ENCODE measurements at regions not wholly inside any gene's neighbourhood (a gene's known extent, or its start where the extent isn't known, plus 50 kb on each side); places are given as distances from the start of the nearest gene placed in this dataset.

DNA sequence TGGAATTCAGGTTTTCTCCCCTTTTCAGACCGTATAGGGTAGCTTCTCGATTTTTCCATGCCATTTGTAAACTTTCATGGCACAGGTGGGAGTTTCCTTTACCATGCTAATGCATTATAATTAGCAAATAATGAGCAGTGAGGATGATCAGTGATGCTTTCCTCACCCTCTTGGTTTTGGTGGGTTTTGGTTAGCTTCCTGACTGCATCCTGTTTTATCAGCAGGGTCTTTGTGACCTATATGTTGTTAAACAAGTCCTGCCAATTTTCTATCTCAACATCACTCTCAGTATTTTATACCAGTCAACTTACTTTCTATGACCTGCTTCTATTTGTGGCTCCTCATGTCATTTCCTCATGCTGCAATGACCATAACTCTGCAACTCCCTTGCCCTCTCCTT is 1345.1 kb downstream of the NCAM2 start:
- TF ChIP-seq POLR2A (IDR thresholded peaks at IDR 0.05; ENCODE audit: borderline replicate concordance, extremely low read depth, insufficient read depth, insufficient read length) (no peak), ZFX (IDR thresholded peaks at IDR 0.05) (no peak), SP1 (IDR thresholded peaks at IDR 0.05; ENCODE audit: low read depth) (no peak), JUND (IDR thresholded peaks at IDR 0.05) (no peak)
- ChIA-PET RAD21 (ENCODE audit: low non-redundant PET in 1 of 2, low total read pairs in 2 of 2, uncharacterized antibody in 2 of 2, unreplicated experiment in 2 of 2) (no interaction called here), POLR2A (no interaction called here), CTCF (no interaction called here)
- Histone ChIP-seq H3K9me3 (ENCODE audit: control insufficient read depth in 1 of 2, insufficient read depth in 1 of 2, low read depth in 1 of 2, low read length in 2 of 2) (peaks cover 6 to 34% of the 10 kb centered on the region in 2 experiments; a peak in 2 of 4 replicates), H3K9me2 (ENCODE audit: insufficient read depth) (no peaks in the 10 kb centered on the region), H3K27me3 (ENCODE audit: insufficient read depth, low read length) (no peaks in the 10 kb centered on the region), H3K4me1 (ENCODE audit: control insufficient read depth in 1 of 2, insufficient read depth in 2 of 2, low read length in 2 of 2) (no peaks in the 10 kb centered on the region), H3K4me2 (ENCODE audit: low read length) (no peak overlapping the region), H3K36me3 (ENCODE audit: control insufficient read depth in 1 of 2, insufficient read depth in 2 of 2, low read length in 2 of 2) (no peaks in the 10 kb centered on the region), H3K27ac (ENCODE audit: low read depth, low read length) (no peak overlapping the region), H3K4me3 (replicated peaks in 1 of 2; ENCODE audit: low read depth in 1 of 2, low read length in 2 of 2) (no peak overlapping the region), H2AFZ (ENCODE audit: low read depth, low read length, poor library complexity, severe bottlenecking) (no peak overlapping the region), H3K79me2 (ENCODE audit: insufficient read depth, low read length) (no peaks in the 10 kb centered on the region), H4K20me1 (ENCODE audit: insufficient read depth) (no peaks in the 10 kb centered on the region; the same call in 1 of the 2 replicates), H3K9ac (ENCODE audit: low read length) (no peak overlapping the region)
- no TSS peak for BruUV-seq (replicated peaks)
- DNase-seq (ENCODE audit: low read depth, low spot score) (no peak), ATAC-seq (no peak)
- intact Hi-C loops (cut with micrococcal nuclease) = no loop called here

DNA sequence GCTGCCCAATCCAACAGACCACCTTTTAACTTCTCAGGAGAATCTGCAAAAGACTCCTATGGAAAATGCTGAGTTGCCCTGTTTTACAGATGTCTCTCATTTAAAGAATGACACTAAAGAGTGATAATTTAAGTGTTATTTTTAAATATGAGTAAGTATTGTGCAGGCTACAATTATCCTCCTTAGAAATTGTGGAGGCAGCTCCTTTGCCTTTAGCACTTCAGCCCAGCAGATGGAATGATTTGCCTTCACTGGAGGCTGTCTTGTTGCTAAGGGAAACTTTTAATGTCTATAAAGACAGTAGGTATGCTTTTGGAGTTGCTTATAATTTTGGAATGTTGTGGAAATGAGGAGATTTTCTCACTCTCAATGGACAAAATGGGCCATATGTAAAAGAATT is 1345.5 kb downstream of the NCAM2 start:
- no peaks in the 10 kb centered on the region for H3K4me1 ChIP-seq (ENCODE audit: control insufficient read depth in 1 of 2, insufficient read depth in 2 of 2, low read length in 2 of 2)
- ChIA-PET RAD21 (ENCODE audit: low non-redundant PET in 1 of 2, low total read pairs in 2 of 2, uncharacterized antibody in 2 of 2, unreplicated experiment in 2 of 2) (no interaction called here), CTCF (no interaction called here), POLR2A (no interaction called here)
- no peak overlapping the region for H3K4me3 ChIP-seq (replicated peaks in 1 of 2; ENCODE audit: low read depth in 1 of 2, low read length in 2 of 2)
- H3K36me3 ChIP-seq (ENCODE audit: control insufficient read depth in 1 of 2, insufficient read depth in 2 of 2, low read length in 2 of 2) = no peaks in the 10 kb centered on the region
- no peaks in the 10 kb centered on the region; the same call in 1 of the 2 replicates for H4K20me1 ChIP-seq (ENCODE audit: insufficient read depth)
- BruUV-seq (replicated peaks) = no TSS peak
- no peak overlapping the region for H3K9ac ChIP-seq (ENCODE audit: low read length)
- no peak overlapping the region for H3K4me2 ChIP-seq (ENCODE audit: low read length)
- H3K9me3 ChIP-seq (ENCODE audit: control insufficient read depth in 1 of 2, insufficient read depth in 1 of 2, low read depth in 1 of 2, low read length in 2 of 2) = peaks cover 6 to 36% of the 10 kb centered on the region in 2 experiments; a peak in 2 of 4 replicates
- H3K27me3 ChIP-seq (ENCODE audit: insufficient read depth, low read length) = no peaks in the 10 kb centered on the region
- H2AFZ ChIP-seq (ENCODE audit: low read depth, low read length, poor library complexity, severe bottlenecking) = no peak overlapping the region
- no peak for DNase-seq (ENCODE audit: low read depth, low spot score)
- ATAC-seq = no peak
- H3K79me2 ChIP-seq (ENCODE audit: insufficient read depth, low read length) = no peaks in the 10 kb centered on the region
- intact Hi-C loops (cut with micrococcal nuclease) = no loop called here
- no peaks in the 10 kb centered on the region for H3K9me2 ChIP-seq (ENCODE audit: insufficient read depth)
- no peak overlapping the region for H3K27ac ChIP-seq (ENCODE audit: low read depth, low read length)
- TF ChIP-seq EZH2 (IDR thresholded peaks at IDR 0.05) (no peak), POLR2AphosphoS5 (IDR thresholded peaks at IDR 0.05; ENCODE audit: low read depth, low read length) (no peak), ELF1 (IDR thresholded peaks at IDR 0.05; ENCODE audit: borderline replicate concordance, low read depth) (no peak), TCF7L2 (IDR thresholded peaks at IDR 0.05; ENCODE audit: borderline replicate concordance, extremely low read depth, insufficient read depth, insufficient read length) (no peak), POLR2A (IDR thresholded peaks at IDR 0.05; ENCODE audit: borderline replicate concordance, extremely low read depth, insufficient read depth, insufficient read length) (no peak), ZNF274 (IDR thresholded peaks at IDR 0.05; ENCODE audit: low read depth, low read length) (no peak), JUND (IDR thresholded peaks at IDR 0.05) (no peak), CTCF (IDR thresholded peaks at IDR 0.05 in 2 of 3, conservative IDR thresholded peaks at IDR 0.05 in 1 of 3; ENCODE audit: borderline replicate concordance in 1 of 3, insufficient read depth in 1 of 3, low read depth in 2 of 3, low read length in 2 of 3) (no peak)
- TF ChIP-seq, protein P1, sequence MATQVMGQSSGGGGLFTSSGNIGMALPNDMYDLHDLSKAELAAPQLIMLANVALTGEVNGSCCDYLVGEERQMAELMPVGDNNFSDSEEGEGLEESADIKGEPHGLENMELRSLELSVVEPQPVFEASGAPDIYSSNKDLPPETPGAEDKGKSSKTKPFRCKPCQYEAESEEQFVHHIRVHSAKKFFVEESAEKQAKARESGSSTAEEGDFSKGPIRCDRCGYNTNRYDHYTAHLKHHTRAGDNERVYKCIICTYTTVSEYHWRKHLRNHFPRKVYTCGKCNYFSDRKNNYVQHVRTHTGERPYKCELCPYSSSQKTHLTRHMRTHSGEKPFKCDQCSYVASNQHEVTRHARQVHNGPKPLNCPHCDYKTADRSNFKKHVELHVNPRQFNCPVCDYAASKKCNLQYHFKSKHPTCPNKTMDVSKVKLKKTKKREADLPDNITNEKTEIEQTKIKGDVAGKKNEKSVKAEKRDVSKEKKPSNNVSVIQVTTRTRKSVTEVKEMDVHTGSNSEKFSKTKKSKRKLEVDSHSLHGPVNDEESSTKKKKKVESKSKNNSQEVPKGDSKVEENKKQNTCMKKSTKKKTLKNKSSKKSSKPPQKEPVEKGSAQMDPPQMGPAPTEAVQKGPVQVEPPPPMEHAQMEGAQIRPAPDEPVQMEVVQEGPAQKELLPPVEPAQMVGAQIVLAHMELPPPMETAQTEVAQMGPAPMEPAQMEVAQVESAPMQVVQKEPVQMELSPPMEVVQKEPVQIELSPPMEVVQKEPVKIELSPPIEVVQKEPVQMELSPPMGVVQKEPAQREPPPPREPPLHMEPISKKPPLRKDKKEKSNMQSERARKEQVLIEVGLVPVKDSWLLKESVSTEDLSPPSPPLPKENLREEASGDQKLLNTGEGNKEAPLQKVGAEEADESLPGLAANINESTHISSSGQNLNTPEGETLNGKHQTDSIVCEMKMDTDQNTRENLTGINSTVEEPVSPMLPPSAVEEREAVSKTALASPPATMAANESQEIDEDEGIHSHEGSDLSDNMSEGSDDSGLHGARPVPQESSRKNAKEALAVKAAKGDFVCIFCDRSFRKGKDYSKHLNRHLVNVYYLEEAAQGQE (IDR thresholded peaks at IDR 0.05; ENCODE audit: low read depth) = no peak
- TF ChIP-seq, protein P2, sequence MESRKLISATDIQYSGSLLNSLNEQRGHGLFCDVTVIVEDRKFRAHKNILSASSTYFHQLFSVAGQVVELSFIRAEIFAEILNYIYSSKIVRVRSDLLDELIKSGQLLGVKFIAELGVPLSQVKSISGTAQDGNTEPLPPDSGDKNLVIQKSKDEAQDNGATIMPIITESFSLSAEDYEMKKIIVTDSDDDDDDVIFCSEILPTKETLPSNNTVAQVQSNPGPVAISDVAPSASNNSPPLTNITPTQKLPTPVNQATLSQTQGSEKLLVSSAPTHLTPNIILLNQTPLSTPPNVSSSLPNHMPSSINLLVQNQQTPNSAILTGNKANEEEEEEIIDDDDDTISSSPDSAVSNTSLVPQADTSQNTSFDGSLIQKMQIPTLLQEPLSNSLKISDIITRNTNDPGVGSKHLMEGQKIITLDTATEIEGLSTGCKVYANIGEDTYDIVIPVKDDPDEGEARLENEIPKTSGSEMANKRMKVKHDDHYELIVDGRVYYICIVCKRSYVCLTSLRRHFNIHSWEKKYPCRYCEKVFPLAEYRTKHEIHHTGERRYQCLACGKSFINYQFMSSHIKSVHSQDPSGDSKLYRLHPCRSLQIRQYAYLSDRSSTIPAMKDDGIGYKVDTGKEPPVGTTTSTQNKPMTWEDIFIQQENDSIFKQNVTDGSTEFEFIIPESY (IDR thresholded peaks at IDR 0.05; ENCODE audit: extremely low read depth, insufficient replicate concordance, low read length) = no peak
- TF ChIP-seq, protein P3, sequence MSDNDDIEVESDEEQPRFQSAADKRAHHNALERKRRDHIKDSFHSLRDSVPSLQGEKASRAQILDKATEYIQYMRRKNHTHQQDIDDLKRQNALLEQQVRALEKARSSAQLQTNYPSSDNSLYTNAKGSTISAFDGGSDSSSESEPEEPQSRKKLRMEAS (IDR thresholded peaks at IDR 0.05) = no peak

All from HCT116 (cell line).